Endothelial cell of umbilical vein (primary cell): ENCODE measurements at regions not wholly inside any gene's neighbourhood (a gene's known extent, or its start where the extent isn't known, plus 50 kb on each side); places are given as distances from the start of the nearest gene placed in this dataset.

Experiments used
- BruUV-seq: library from RNA; stranded (reverse); fragments of 400-500 nt; replicated peaks from 2 replicates; lab custom pipeline; 2021; lab: Mats Ljungman, UMichigan
- CTCF ChIA-PET: fragments of 300-600, 350-600 bp; sonication (Branson Sonifier 250); formaldehyde crosslinking; loops from one replicate; lab custom pipeline; 2021; ENCODE audit warnings: antibody characterized with exemption, inconsistent platforms; lab: Charles Lee
- POLR2A ChIA-PET: fragments of 300-600, 350-600 bp; sonication (Branson Sonifier 250); formaldehyde crosslinking; loops from one replicate; lab custom pipeline; 2021; ENCODE audit warnings: antibody characterized with exemption, inconsistent platforms; lab: Charles Lee
- DNase-seq: peaks from one replicate; pipeline ENCODE4 v3.0.0-alpha.2; 2011; ENCODE audit warnings: low read depth, low spot score
- FAIRE-seq: peaks from 2 replicates; lab custom pipeline; 2011; peaks lifted over from hg19 to GRCh38; lab: Jason Lieb, UNC
- H2AFZ ChIP-seq: 2 replicates; pipeline ENCODE4 v1.6.0; 2012; ENCODE audit warnings: low read depth, low read length, control low read depth, inconsistent platforms
- H3K27ac ChIP-seq: 2 replicates; pipeline ENCODE4 v1.5.1; 2011; ENCODE audit warnings: low read depth, mild to moderate bottlenecking, control low read depth, low read length, moderate library complexity; ENCODE audit not compliant: insufficient read depth
- H3K27me3 ChIP-seq, 2 experiments: 2 replicates each; pipeline versions ENCODE4 v1.6.0 to v1.6.1; 2011; ENCODE audit warnings: low read length in 2 of 2, mixed read lengths in 1 of 2; ENCODE audit not compliant: control insufficient read depth in 2 of 2, insufficient read depth in 2 of 2
- H3K36me3 ChIP-seq, 2 experiments: 2 replicates in 1 of 2; 3 replicates in 1 of 2; pipeline ENCODE4 v1.5.1; 2011; ENCODE audit warnings: low read length in 2 of 2, mild to moderate bottlenecking in 1 of 2, moderate library complexity in 1 of 2; ENCODE audit not compliant: control insufficient read depth in 2 of 2, insufficient read depth in 2 of 2; ENCODE audit errors: extremely low read depth in 1 of 2
- H3K4me1 ChIP-seq: 3 replicates; pipeline ENCODE4 v1.5.1; 2011; ENCODE audit warnings: mild to moderate bottlenecking, low read length; ENCODE audit not compliant: control insufficient read depth, insufficient read depth; ENCODE audit errors: extremely low read depth
- H3K4me2 ChIP-seq: 2 replicates; pipeline ENCODE4 v1.6.1; 2011; ENCODE audit warnings: low read length, control low read depth, mixed read lengths; ENCODE audit not compliant: insufficient read depth
- H3K4me3 ChIP-seq, 3 experiments: fragments of 200-600 bp in 1 of 3; sonication (generic), shearing (Covaris generic) in 1 of 3; replicated peaks in 1 of 3; 2 replicates each; pipeline ENCODE4 v1.5.1; 2011 to 2016; ENCODE audit warnings: control low read depth in 3 of 3, low read length in 3 of 3, mild to moderate bottlenecking in 2 of 3, inconsistent platforms in 1 of 3, low read depth in 1 of 3, moderate library complexity in 1 of 3; ENCODE audit not compliant: insufficient read depth in 1 of 3
- H3K79me2 ChIP-seq: 2 replicates; pipeline ENCODE4 v1.6.0; 2012; ENCODE audit warnings: low read length, inconsistent platforms; ENCODE audit not compliant: control insufficient read depth, insufficient read depth
- H3K9ac ChIP-seq: replicated peaks from 2 replicates; pipeline ENCODE3; 2011; ENCODE audit warnings: low read length, control low read depth; ENCODE audit not compliant: insufficient read depth; ENCODE audit errors: extremely low read depth
- H3K9me1 ChIP-seq: replicated peaks from 3 replicates; pipeline ENCODE4 v1.6.0; 2011; ENCODE audit warnings: mild to moderate bottlenecking, low read length; ENCODE audit not compliant: control insufficient read depth, insufficient read depth; ENCODE audit errors: extremely low read depth
- H3K9me3 ChIP-seq: replicated peaks from 2 replicates; pipeline ENCODE4 v1.5.1; 2012; ENCODE audit warnings: low read length, inconsistent platforms; ENCODE audit not compliant: control insufficient read depth, insufficient read depth
- H4K20me1 ChIP-seq: replicated peaks from 2 replicates; pipeline ENCODE3; 2011; ENCODE audit warnings: mild to moderate bottlenecking, low read length; ENCODE audit not compliant: control insufficient read depth, insufficient read depth; ENCODE audit errors: extremely low read depth
- CTCF ChIP-seq, 2 donors: IDR thresholded peaks; 1 replicate in 1 of 2; 2 replicates in 1 of 2; pipeline ENCODE4 v1.5.1; 2011; ENCODE audit warnings: low read length in 2 of 2, mild to moderate bottlenecking in 2 of 2, moderate library complexity in 2 of 2, control low read depth in 1 of 2, inconsistent platforms in 1 of 2, low read depth in 1 of 2; ENCODE audit not compliant: insufficient read depth in 1 of 2; ENCODE audit errors: extremely low read depth in 1 of 2
- EZH2 ChIP-seq: IDR thresholded peaks from 2 replicates; pipeline ENCODE4 v1.6.1; 2012; ENCODE audit warnings: borderline replicate concordance, low read depth, mild to moderate bottlenecking, moderate library complexity, low read length, inconsistent platforms; ENCODE audit not compliant: severe bottlenecking
- FOS ChIP-seq: IDR thresholded peaks from 2 replicates; pipeline ENCODE4 v1.6.1; 2011; ENCODE audit warnings: mild to moderate bottlenecking, low read length, moderate library complexity, borderline replicate concordance; ENCODE audit not compliant: insufficient read depth
- GATA2 ChIP-seq: IDR thresholded peaks from 2 replicates; pipeline ENCODE4 v1.7.0; 2011; ENCODE audit warnings: low read depth, mild to moderate bottlenecking, moderate library complexity, mixed read lengths, low read length; ENCODE audit not compliant: insufficient read length, insufficient read depth
- JUN ChIP-seq: IDR thresholded peaks from 2 replicates; pipeline ENCODE4 v1.6.1; 2011; ENCODE audit warnings: borderline replicate concordance, low read depth; ENCODE audit not compliant: insufficient read length, insufficient read depth
- MAX ChIP-seq: IDR thresholded peaks from 2 replicates; pipeline ENCODE4 v1.6.1; 2011; ENCODE audit not compliant: insufficient read depth, insufficient read length
- MYC ChIP-seq: IDR thresholded peaks from one replicate; pipeline ENCODE4 v1.6.1; 2011; ENCODE audit warnings: mild to moderate bottlenecking, low read depth, low read length
- POLR2A ChIP-seq: IDR thresholded peaks from 2 replicates; pipeline ENCODE4 v1.6.1; 2012; ENCODE audit warnings: low read depth, mild to moderate bottlenecking, control low read depth, low read length
- POLR2AphosphoS5 ChIP-seq: IDR thresholded peaks from 2 replicates; pipeline ENCODE4 v1.6.1; 2012; ENCODE audit warnings: low read depth, mild to moderate bottlenecking, control low read depth, low read length, moderate library complexity; ENCODE audit not compliant: insufficient read depth
- dilution Hi-C: fragments of 300-500 bp; cut with MboI; formaldehyde crosslinking; loops from one replicate; pipeline ENCODE4 v1.15.0; 2019; ENCODE audit warnings: low sequenced_read_pairs; ENCODE audit not compliant: extremely low pct_ligation_motif_present
- intact Hi-C: fragments of 100-400 bp; cut with micrococcal nuclease; formaldehyde crosslinking; loops from one replicate; pipeline ENCODE4 v1.10.0; 2022

GRCh38 chr4:120616041-120616440 lies 306.5 kb downstream of the PRDM5 start:
- H3K4me2 ChIP-seq, result no peak overlapping the region
- H3K27me3 ChIP-seq, result no peaks in the 10 kb centered on the region
- H4K20me1 ChIP-seq, result no peaks in the 10 kb centered on the region
- no peak overlapping the region for H2AFZ ChIP-seq
- H3K9ac ChIP-seq, result no peak overlapping the region
- no peaks in the 10 kb centered on the region for H3K9me1 ChIP-seq
- no peaks in the 10 kb centered on the region for H3K4me1 ChIP-seq
- FAIRE-seq, result no peak
- H3K36me3 ChIP-seq, result no peaks in the 10 kb centered on the region
- intact Hi-C loops, result no loop called here
- H3K4me3 ChIP-seq, result no peak overlapping the region
- dilution Hi-C loops, result no loop called here
- H3K79me2 ChIP-seq, result no peaks in the 10 kb centered on the region
- BruUV-seq, result no TSS peak
- H3K9me3 ChIP-seq, result no peaks in the 10 kb centered on the region
- ChIA-PET CTCF (interaction anchor here (1.3 kb wide), 1 partner anchor 14 kb away, joined by 5 read pairs; no protein-coding TSS in a partner anchor), POLR2A (no interaction called here)
- no peak for DNase-seq
- TF ChIP-seq EZH2, result no peak
- no peak for TF ChIP-seq MAX
- TF ChIP-seq JUN, result no peak
- TF ChIP-seq FOS, result no peak
- no peak for TF ChIP-seq MYC
- no peak for TF ChIP-seq POLR2AphosphoS5
- TF ChIP-seq CTCF (IDR thresholded peaks at IDR 0.05; ENCODE audit: extremely low read depth in 1 of 2, insufficient read depth in 1 of 2, low read depth in 1 of 2, low read length in 2 of 2), result no peak
- TF ChIP-seq GATA2, result no peak
- TF ChIP-seq POLR2A, result no peak
- no peak overlapping the region for H3K27ac ChIP-seq
